ENCODE measurements at regions not wholly inside any gene's neighbourhood (a gene's known extent, or its start where the extent isn't known, plus 50 kb on each side); places are given as distances from the start of the nearest gene placed in this dataset.

GRCh38 chr3:76585794-76586392 lies 454.0 kb upstream of the ROBO2 start:
- Histone ChIP-seq H3K9me3 (replicated peaks in 1 of 2; ENCODE audit: control insufficient read depth in 2 of 2, insufficient read depth in 1 of 2, low read depth in 1 of 2, low read length in 2 of 2) (no peaks in the 10 kb centered on the region), H2AFZ (ENCODE audit: low read length) (no peak overlapping the region), H3K18ac (ENCODE audit: low read length) (no peak overlapping the region), H3K9ac (ENCODE audit: low read depth, low read length, poor library complexity) (no peak overlapping the region), H2AK5ac (ENCODE audit: low read depth, low read length) (no peak overlapping the region), H3K14ac (ENCODE audit: low read length) (no peak overlapping the region), H3K4me3 (ENCODE audit: low read length in 2 of 2) (no peak overlapping the region), H2BK5ac (ENCODE audit: low read length) (no peak overlapping the region), H3K79me1 (ENCODE audit: low read depth, low read length) (no peaks in the 10 kb centered on the region), H3K4me2 (ENCODE audit: insufficient read depth, low read length, poor library complexity, severe bottlenecking) (no peak overlapping the region), H3K27me3 (ENCODE audit: control insufficient read depth in 3 of 3, insufficient read depth in 3 of 3, low read depth in 1 of 3, low read length in 3 of 3) (no peaks in the 10 kb centered on the region), H3K36me3 (replicated peaks in 1 of 2; ENCODE audit: control insufficient read depth in 2 of 2, insufficient read depth in 2 of 2, low read length in 2 of 2) (no peaks in the 10 kb centered on the region), H3K4ac (ENCODE audit: low read length) (no peak overlapping the region), H4K8ac (ENCODE audit: low read depth, low read length) (no peak overlapping the region), H3K27ac (replicated peaks; ENCODE audit: low read length) (no peak overlapping the region), H2BK12ac (ENCODE audit: low read length) (no peak overlapping the region), H3K4me1 (ENCODE audit: control insufficient read depth in 2 of 2, insufficient read depth in 1 of 2, low read depth in 1 of 2, low read length in 2 of 2) (no peaks in the 10 kb centered on the region), H2BK120ac (ENCODE audit: low read depth, low read length) (no peak overlapping the region), H2BK15ac (ENCODE audit: low read length) (no peak overlapping the region), H4K91ac (ENCODE audit: low read depth, low read length, poor library complexity) (no peak overlapping the region), H3K23ac (ENCODE audit: low read depth, low read length, poor library complexity) (no peak overlapping the region)
- no peak for DNase-seq (ENCODE audit: low spot score)
- no CpG with 5 or more reads among the region's 2 CpGs for WGBS, 2 donors (ENCODE audit: extremely low coverage in 2 of 2, insufficient read length in 2 of 2, insufficient replicate concordance in 1 of 2)

GRCh38 chr3:76586471-76586870 lies 453.4 kb upstream of the ROBO2 start:
- Histone ChIP-seq H3K4me1 (ENCODE audit: control insufficient read depth in 2 of 2, insufficient read depth in 1 of 2, low read depth in 1 of 2, low read length in 2 of 2) (no peaks in the 10 kb centered on the region), H3K18ac (ENCODE audit: low read length) (no peak overlapping the region), H3K27ac (replicated peaks; ENCODE audit: low read length) (no peak overlapping the region), H3K9me3 (replicated peaks in 1 of 2; ENCODE audit: control insufficient read depth in 2 of 2, insufficient read depth in 1 of 2, low read depth in 1 of 2, low read length in 2 of 2) (no peaks in the 10 kb centered on the region), H3K36me3 (replicated peaks in 1 of 2; ENCODE audit: control insufficient read depth in 2 of 2, insufficient read depth in 2 of 2, low read length in 2 of 2) (no peaks in the 10 kb centered on the region), H3K4ac (ENCODE audit: low read length) (no peak overlapping the region), H3K4me3 (ENCODE audit: low read length in 2 of 2) (no peak overlapping the region), H4K8ac (ENCODE audit: low read depth, low read length) (no peak overlapping the region), H4K91ac (ENCODE audit: low read depth, low read length, poor library complexity) (no peak overlapping the region), H2BK5ac (ENCODE audit: low read length) (no peak overlapping the region), H2BK120ac (ENCODE audit: low read depth, low read length) (no peak overlapping the region), H3K9ac (ENCODE audit: low read depth, low read length, poor library complexity) (no peak overlapping the region), H3K79me1 (ENCODE audit: low read depth, low read length) (no peaks in the 10 kb centered on the region), H2BK12ac (ENCODE audit: low read length) (no peak overlapping the region), H2AK5ac (ENCODE audit: low read depth, low read length) (no peak overlapping the region), H2AFZ (ENCODE audit: low read length) (no peak overlapping the region), H3K14ac (ENCODE audit: low read length) (no peak overlapping the region), H3K27me3 (ENCODE audit: control insufficient read depth in 3 of 3, insufficient read depth in 3 of 3, low read depth in 1 of 3, low read length in 3 of 3) (no peaks in the 10 kb centered on the region), H3K23ac (ENCODE audit: low read depth, low read length, poor library complexity) (no peak overlapping the region), H3K4me2 (ENCODE audit: insufficient read depth, low read length, poor library complexity, severe bottlenecking) (no peak overlapping the region), H2BK15ac (ENCODE audit: low read length) (no peak overlapping the region)
- no peak for DNase-seq (ENCODE audit: low spot score)

GRCh38 chr3:76610150-76610549 lies 429.7 kb upstream of the ROBO2 start:
- Histone ChIP-seq H3K79me1 (ENCODE audit: low read depth, low read length) (no peaks in the 10 kb centered on the region), H2AK5ac (ENCODE audit: low read depth, low read length) (no peak overlapping the region), H3K4me1 (ENCODE audit: control insufficient read depth in 2 of 2, insufficient read depth in 1 of 2, low read depth in 1 of 2, low read length in 2 of 2) (no peaks in the 10 kb centered on the region), H3K14ac (ENCODE audit: low read length) (peak overlapping the region; percentile 89), H2BK12ac (ENCODE audit: low read length) (no peak overlapping the region), H3K4me3 (ENCODE audit: low read length in 2 of 2) (no peak overlapping the region), H3K9me3 (replicated peaks in 1 of 2; ENCODE audit: control insufficient read depth in 2 of 2, insufficient read depth in 1 of 2, low read depth in 1 of 2, low read length in 2 of 2) (no peaks in the 10 kb centered on the region), H3K23ac (ENCODE audit: low read depth, low read length, poor library complexity) (no peak overlapping the region), H2BK120ac (ENCODE audit: low read depth, low read length) (no peak overlapping the region), H3K18ac (ENCODE audit: low read length) (peak overlapping the region; percentile 28), H2BK15ac (ENCODE audit: low read length) (no peak overlapping the region), H3K27me3 (ENCODE audit: control insufficient read depth in 3 of 3, insufficient read depth in 3 of 3, low read depth in 1 of 3, low read length in 3 of 3) (no peaks in the 10 kb centered on the region), H2BK5ac (ENCODE audit: low read length) (no peak overlapping the region), H4K91ac (ENCODE audit: low read depth, low read length, poor library complexity) (no peak overlapping the region), H3K4ac (ENCODE audit: low read length) (no peak overlapping the region), H3K9ac (ENCODE audit: low read depth, low read length, poor library complexity) (no peak overlapping the region), H3K4me2 (ENCODE audit: insufficient read depth, low read length, poor library complexity, severe bottlenecking) (no peak overlapping the region), H3K36me3 (replicated peaks in 1 of 2; ENCODE audit: control insufficient read depth in 2 of 2, insufficient read depth in 2 of 2, low read length in 2 of 2) (no peaks in the 10 kb centered on the region), H4K8ac (ENCODE audit: low read depth, low read length) (no peak overlapping the region), H3K27ac (replicated peaks; ENCODE audit: low read length) (no peak overlapping the region), H2AFZ (ENCODE audit: low read length) (no peak overlapping the region)
- WGBS, 2 donors (ENCODE audit: extremely low coverage in 2 of 2, insufficient read length in 2 of 2, insufficient replicate concordance in 1 of 2): no CpG with 5 or more reads among the region's 11 CpGs
- no peak for DNase-seq (ENCODE audit: low spot score)

GRCh38 chr3:76615719-76616118 lies 424.2 kb upstream of the ROBO2 start:
- H2AFZ ChIP-seq (ENCODE audit: low read length): no peak overlapping the region
- H2BK12ac ChIP-seq (ENCODE audit: low read length): no peak overlapping the region
- H3K27ac ChIP-seq (replicated peaks; ENCODE audit: low read length): no peak overlapping the region
- H2AK5ac ChIP-seq (ENCODE audit: low read depth, low read length): no peak overlapping the region
- H3K27me3 ChIP-seq (ENCODE audit: control insufficient read depth in 3 of 3, insufficient read depth in 3 of 3, low read depth in 1 of 3, low read length in 3 of 3): no peaks in the 10 kb centered on the region
- H3K4me1 ChIP-seq (ENCODE audit: control insufficient read depth in 2 of 2, insufficient read depth in 1 of 2, low read depth in 1 of 2, low read length in 2 of 2): no peaks in the 10 kb centered on the region
- H3K4me3 ChIP-seq (ENCODE audit: low read length in 2 of 2): no peak overlapping the region
- H3K9me3 ChIP-seq (replicated peaks in 1 of 2; ENCODE audit: control insufficient read depth in 2 of 2, insufficient read depth in 1 of 2, low read depth in 1 of 2, low read length in 2 of 2): no peaks in the 10 kb centered on the region
- DNase-seq (ENCODE audit: low spot score): no peak
- H4K8ac ChIP-seq (ENCODE audit: low read depth, low read length): no peak overlapping the region
- no peak overlapping the region for H3K23ac ChIP-seq (ENCODE audit: low read depth, low read length, poor library complexity)
- no peaks in the 10 kb centered on the region for H3K36me3 ChIP-seq (replicated peaks in 1 of 2; ENCODE audit: control insufficient read depth in 2 of 2, insufficient read depth in 2 of 2, low read length in 2 of 2)
- H3K4ac ChIP-seq (ENCODE audit: low read length): no peak overlapping the region
- H3K18ac ChIP-seq (ENCODE audit: low read length): no peak overlapping the region
- no CpG with 5 or more reads among the region's 1 CpG for WGBS, 2 donors (ENCODE audit: extremely low coverage in 2 of 2, insufficient read length in 2 of 2, insufficient replicate concordance in 1 of 2)
- H2BK120ac ChIP-seq (ENCODE audit: low read depth, low read length): no peak overlapping the region
- H2BK15ac ChIP-seq (ENCODE audit: low read length): no peak overlapping the region
- no peak overlapping the region for H3K9ac ChIP-seq (ENCODE audit: low read depth, low read length, poor library complexity)
- no peak overlapping the region for H4K91ac ChIP-seq (ENCODE audit: low read depth, low read length, poor library complexity)
- no peaks in the 10 kb centered on the region for H3K79me1 ChIP-seq (ENCODE audit: low read depth, low read length)
- H3K14ac ChIP-seq (ENCODE audit: low read length): no peak overlapping the region
- no peak overlapping the region for H2BK5ac ChIP-seq (ENCODE audit: low read length)
- H3K4me2 ChIP-seq (ENCODE audit: insufficient read depth, low read length, poor library complexity, severe bottlenecking): no peak overlapping the region

Data from neuronal stem cell (in vitro differentiated cells).